ENCODE measurements at regions not wholly inside any gene's neighbourhood (a gene's known extent, or its start where the extent isn't known, plus 50 kb on each side); places are given as distances from the start of the nearest gene placed in this dataset.

GRCh38 chr20:24084281-24084680 lies 95.7 kb upstream of the GGTLC1 start:
- H3K27ac ChIP-seq, result no peak overlapping the region
- no peaks in the 10 kb centered on the region for H3K4me1 ChIP-seq
- H3K9me3 ChIP-seq, result no peaks in the 10 kb centered on the region
- no peak for DNase-seq
- H3K36me3 ChIP-seq, result no peaks in the 10 kb centered on the region
- no peaks in the 10 kb centered on the region for H3K27me3 ChIP-seq
- H3K4me3 ChIP-seq, result no peak overlapping the region
- TF ChIP-seq, protein P1, sequence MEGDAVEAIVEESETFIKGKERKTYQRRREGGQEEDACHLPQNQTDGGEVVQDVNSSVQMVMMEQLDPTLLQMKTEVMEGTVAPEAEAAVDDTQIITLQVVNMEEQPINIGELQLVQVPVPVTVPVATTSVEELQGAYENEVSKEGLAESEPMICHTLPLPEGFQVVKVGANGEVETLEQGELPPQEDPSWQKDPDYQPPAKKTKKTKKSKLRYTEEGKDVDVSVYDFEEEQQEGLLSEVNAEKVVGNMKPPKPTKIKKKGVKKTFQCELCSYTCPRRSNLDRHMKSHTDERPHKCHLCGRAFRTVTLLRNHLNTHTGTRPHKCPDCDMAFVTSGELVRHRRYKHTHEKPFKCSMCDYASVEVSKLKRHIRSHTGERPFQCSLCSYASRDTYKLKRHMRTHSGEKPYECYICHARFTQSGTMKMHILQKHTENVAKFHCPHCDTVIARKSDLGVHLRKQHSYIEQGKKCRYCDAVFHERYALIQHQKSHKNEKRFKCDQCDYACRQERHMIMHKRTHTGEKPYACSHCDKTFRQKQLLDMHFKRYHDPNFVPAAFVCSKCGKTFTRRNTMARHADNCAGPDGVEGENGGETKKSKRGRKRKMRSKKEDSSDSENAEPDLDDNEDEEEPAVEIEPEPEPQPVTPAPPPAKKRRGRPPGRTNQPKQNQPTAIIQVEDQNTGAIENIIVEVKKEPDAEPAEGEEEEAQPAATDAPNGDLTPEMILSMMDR (IDR thresholded peaks at IDR 0.05), result no peak
- TF ChIP-seq POLR2A (IDR thresholded peaks at IDR 0.05), result no peak

DNA sequence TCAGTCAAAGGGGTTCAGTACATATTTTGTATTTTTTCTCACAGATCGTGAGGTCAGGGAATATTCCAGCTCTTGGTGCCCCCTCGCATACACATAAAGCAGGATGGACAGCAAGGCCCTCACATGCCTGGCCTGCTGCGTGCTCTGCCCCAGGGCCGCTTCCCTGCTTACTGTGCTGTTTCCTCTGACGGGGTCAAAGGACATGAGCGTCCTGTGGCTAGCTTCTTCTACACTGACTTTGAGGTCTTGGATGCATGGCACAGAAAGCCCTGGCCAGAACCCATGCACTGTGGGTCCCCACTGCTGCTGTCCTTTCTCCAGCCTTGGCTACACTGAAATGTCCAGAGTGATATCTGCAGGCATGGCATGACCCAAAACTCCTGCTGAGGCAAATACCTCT lies 92.5 kb upstream of the GGTLC1 start:
- TF ChIP-seq, protein P1 (IDR thresholded peaks at IDR 0.05), result no peak
- TF ChIP-seq POLR2A (IDR thresholded peaks at IDR 0.05), result no peak
- no peak for DNase-seq
- Histone ChIP-seq H3K9me3 (no peaks in the 10 kb centered on the region), H3K36me3 (no peaks in the 10 kb centered on the region), H3K27me3 (no peaks in the 10 kb centered on the region), H3K4me3 (no peak overlapping the region), H3K4me1 (no peaks in the 10 kb centered on the region), H3K27ac (no peak overlapping the region)

DNA sequence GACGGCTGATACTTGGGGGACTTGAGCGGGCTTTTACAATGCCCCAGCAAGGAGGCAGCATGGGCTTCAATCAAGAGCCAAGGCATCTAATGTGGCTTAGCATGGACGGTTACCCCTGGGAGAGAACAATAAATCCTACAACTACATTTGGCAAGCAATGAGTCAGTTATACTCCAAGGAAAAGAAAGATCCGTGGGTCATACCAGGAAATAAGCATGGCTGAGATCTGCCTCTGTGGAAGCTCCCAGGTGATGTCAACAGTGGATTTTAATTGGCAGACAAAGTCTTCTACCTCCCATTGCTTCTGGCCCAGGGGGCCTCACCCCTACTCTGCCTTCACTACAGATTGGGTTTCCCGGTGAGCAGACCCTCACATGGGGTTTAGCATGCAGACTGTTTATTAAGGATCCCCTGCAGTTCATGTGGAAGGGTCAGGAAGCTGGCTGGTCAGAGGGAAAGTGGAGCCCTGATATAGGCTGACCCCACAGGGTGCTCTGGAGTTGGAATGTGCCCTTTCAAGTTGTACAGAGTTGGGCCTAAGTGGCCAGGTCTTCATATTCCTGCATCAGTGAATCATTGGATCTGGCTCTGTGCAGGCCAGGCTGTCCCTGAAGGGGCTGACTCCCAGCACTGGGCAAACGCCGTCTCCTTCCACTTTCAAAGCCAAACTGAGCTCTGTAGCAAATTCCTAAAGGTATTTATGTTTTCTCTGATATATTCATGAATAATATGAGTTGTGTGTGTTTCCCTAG lies 91.3 kb upstream of the GGTLC1 start:
- TF ChIP-seq POLR2A (IDR thresholded peaks at IDR 0.05), result no peak
- TF ChIP-seq, protein P1 (IDR thresholded peaks at IDR 0.05), result no peak
- DNase-seq, result no peak

GRCh38 chr20:24077145-24077544 lies 88.6 kb upstream of the GGTLC1 start:
- Histone ChIP-seq H3K27ac (no peak overlapping the region), H3K9me3 (no peaks in the 10 kb centered on the region), H3K36me3 (no peaks in the 10 kb centered on the region), H3K4me3 (no peak overlapping the region), H3K4me1 (no peaks in the 10 kb centered on the region), H3K27me3 (no peaks in the 10 kb centered on the region)
- TF ChIP-seq, protein P1 (IDR thresholded peaks at IDR 0.05), result no peak
- TF ChIP-seq POLR2A (IDR thresholded peaks at IDR 0.05), result no peak
- no peak for DNase-seq

More for the DNA sequence above, 91.3 kb upstream of the GGTLC1 start:
- Histone ChIP-seq H3K27me3 (no peaks in the 10 kb centered on the region), H3K4me1 (no peaks in the 10 kb centered on the region), H3K9me3 (no peaks in the 10 kb centered on the region), H3K27ac (no peak overlapping the region), H3K36me3 (no peaks in the 10 kb centered on the region), H3K4me3 (no peak overlapping the region)

- DNase-seq, result no peak
- no peaks in the 10 kb centered on the region for H3K4me1 ChIP-seq
- no peaks in the 10 kb centered on the region for H3K27me3 ChIP-seq
- no peaks in the 10 kb centered on the region for H3K36me3 ChIP-seq
- H3K4me3 ChIP-seq, result no peak overlapping the region
- no peak for TF ChIP-seq POLR2A (IDR thresholded peaks at IDR 0.05)
- TF ChIP-seq, protein P1 (IDR thresholded peaks at IDR 0.05), result no peak
- no peak overlapping the region for H3K27ac ChIP-seq
- no peaks in the 10 kb centered on the region for H3K9me3 ChIP-seq
These were observed 82.1 kb upstream of the GGTLC1 start for GRCh38 chr20:24070679-24071078.

Measured in Peyer's patch (tissue), 4 donors.